Tibial nerve (tissue), 4 donors: ENCODE measurements at regions not wholly inside any gene's neighbourhood (a gene's known extent, or its start where the extent isn't known, plus 50 kb on each side); places are given as distances from the start of the nearest gene placed in this dataset.

Source experiments
- DNase-seq, 2 donors: peaks; one replicate each; pipeline ENCODE4 v3.0.0-alpha.2; 2019; ENCODE audit warnings: low spot score in 2 of 2
- H3K27ac ChIP-seq, 4 donors: fragments of 200-600 bp; sonication (generic) in 3 of 4; one replicate each; pipeline ENCODE4 v1.5.1; 2017 to 2019; ENCODE audit warnings: mild to moderate bottlenecking in 1 of 4
- H3K27me3 ChIP-seq, 2 donors: fragments of 200-600 bp; sonication (generic) in 1 of 2; one replicate each; pipeline versions ENCODE4 v1.5.1 to v1.6.0; 2017 to 2019
- H3K36me3 ChIP-seq, 3 donors: fragments of 200-600 bp; sonication (generic); one replicate each; pipeline ENCODE4 v1.5.1; 2018 to 2019
- H3K4me1 ChIP-seq, 4 donors: fragments of 200-600 bp; sonication (generic) in 3 of 4; one replicate each; pipeline ENCODE4 v1.5.1; 2017 to 2019
- H3K4me3 ChIP-seq, 4 donors: fragments of 200-600 bp; sonication (generic) in 3 of 4; one replicate each; pipeline ENCODE4 v1.5.1; 2017 to 2019; ENCODE audit warnings: mild to moderate bottlenecking in 1 of 4, moderate library complexity in 1 of 4
- H3K9me3 ChIP-seq, 4 donors: fragments of 200-600 bp; sonication (generic) in 3 of 4; one replicate each; pipeline ENCODE4 v1.5.1; 2017 to 2019
- CTCF ChIP-seq, 5 experiments: fragments of 200-600 bp in 3 of 5; fragments of 450-650 bp in 2 of 5; sonication (generic) in 3 of 5; IDR thresholded peaks; one replicate each; pipeline ENCODE4 v1.5.1; 2016 to 2019; ENCODE audit warnings: antibody characterized with exemption in 5 of 5, mild to moderate bottlenecking in 3 of 5, moderate library complexity in 2 of 5
- EP300 ChIP-seq, 2 donors: sonication (generic); formaldehyde crosslinking; IDR thresholded peaks; one replicate each; pipeline ENCODE4 v1.6.1; 2017; ENCODE audit warnings: antibody characterized with exemption in 2 of 2, mild to moderate bottlenecking in 1 of 2
- POLR2A ChIP-seq, 2 donors: fragments of 450-650 bp; IDR thresholded peaks; one replicate each; pipeline ENCODE4 v1.6.1; 2017; ENCODE audit warnings: antibody characterized with exemption in 2 of 2, mild to moderate bottlenecking in 2 of 2, moderate library complexity in 2 of 2
- WGBS, 2 donors: methylation state at CpG; one replicate each; pipeline ENCODE4 v1.1.5; 2018; 5-methylcytosine and 5-hydroxymethylcytosine counted together

- no peaks in the 10 kb centered on the region for H3K4me1 ChIP-seq
- H3K4me3 ChIP-seq: no peak overlapping the region
- no peaks in the 10 kb centered on the region for H3K36me3 ChIP-seq
- peak; percentile 14 to 46 for DNase-seq
- TF ChIP-seq POLR2A (IDR thresholded peaks at IDR 0.05) (no peak), CTCF (IDR thresholded peaks at IDR 0.05) (no peak), EP300 (IDR thresholded peaks at IDR 0.05) (peak in 1 of 2 donors; percentile 64)
- H3K27ac ChIP-seq: no peak overlapping the region
- 59 to 65% methylated on average over 4 of the region's 4 CpGs for WGBS, 2 donors
- peaks cover 0 to 28% (median 3%) of the 10 kb centered on the region in 4 donors for H3K9me3 ChIP-seq
- H3K27me3 ChIP-seq: no peaks in the 10 kb centered on the region
These were observed 297.6 kb upstream of the SEL1L start for GRCh38 chr14:81831128-81831820.

DNA sequence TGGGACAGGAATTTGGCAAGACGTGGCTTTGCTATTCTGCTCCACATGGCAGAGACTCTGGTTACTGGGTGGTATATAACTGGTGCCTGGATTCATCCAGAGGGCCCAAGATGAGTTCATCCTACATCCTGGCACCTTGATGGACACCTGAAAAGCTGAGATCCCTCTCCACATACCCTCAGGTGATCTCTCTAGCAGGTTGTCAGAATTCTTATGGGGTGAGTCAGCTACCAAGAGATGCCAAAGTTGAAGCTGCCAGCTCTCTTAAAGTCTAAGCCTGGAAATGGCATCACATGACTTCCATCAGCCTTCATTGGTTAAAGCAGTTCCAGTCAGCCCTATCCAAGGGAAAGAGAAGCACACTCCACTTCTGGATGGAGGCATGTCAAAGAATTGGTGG is 300.7 kb upstream of the SEL1L start:
- no peak for TF ChIP-seq CTCF (IDR thresholded peaks at IDR 0.05)
- no peak for TF ChIP-seq EP300 (IDR thresholded peaks at IDR 0.05)
- TF ChIP-seq POLR2A (IDR thresholded peaks at IDR 0.05): no peak
- no peaks in the 10 kb centered on the region for H3K36me3 ChIP-seq
- WGBS, 2 donors: 36 to 50% methylated on average over 1 of the region's 1 CpG
- no peaks in the 10 kb centered on the region for H3K27me3 ChIP-seq
- no peak overlapping the region for H3K27ac ChIP-seq
- H3K4me1 ChIP-seq: no peaks in the 10 kb centered on the region
- no peak overlapping the region for H3K4me3 ChIP-seq
- peaks cover 0 to 33% (median 3%) of the 10 kb centered on the region in 4 donors for H3K9me3 ChIP-seq
- no peak for DNase-seq

- H3K27me3 ChIP-seq: no peaks in the 10 kb centered on the region
- TF ChIP-seq CTCF (IDR thresholded peaks at IDR 0.05): no peak
- no peak for TF ChIP-seq EP300 (IDR thresholded peaks at IDR 0.05)
- no peak for TF ChIP-seq POLR2A (IDR thresholded peaks at IDR 0.05)
- no peak for DNase-seq
- no peak overlapping the region for H3K27ac ChIP-seq
- H3K4me3 ChIP-seq: no peak overlapping the region
- H3K4me1 ChIP-seq: no peaks in the 10 kb centered on the region
- peaks cover 0 to 24% (median 3%) of the 10 kb centered on the region in 4 donors for H3K9me3 ChIP-seq
- WGBS, 2 donors: 87 to 88% methylated on average over 4 of the region's 4 CpGs
- H3K36me3 ChIP-seq: no peaks in the 10 kb centered on the region
These were observed 303.7 kb upstream of the SEL1L start for GRCh38 chr14:81837304-81837703.

GRCh38 chr14:81839056-81839455 is 305.4 kb upstream of the SEL1L start:
- H3K36me3 ChIP-seq: no peaks in the 10 kb centered on the region
- WGBS, 2 donors: 56 to 66% methylated on average over 2 of the region's 2 CpGs
- peaks cover 0 to 24% (median 3%) of the 10 kb centered on the region in 4 donors for H3K9me3 ChIP-seq
- H3K27ac ChIP-seq: no peak overlapping the region
- H3K27me3 ChIP-seq: no peaks in the 10 kb centered on the region
- no peak overlapping the region for H3K4me3 ChIP-seq
- no peaks in the 10 kb centered on the region for H3K4me1 ChIP-seq
- DNase-seq: no peak
- no peak for TF ChIP-seq EP300 (IDR thresholded peaks at IDR 0.05)
- no peak for TF ChIP-seq POLR2A (IDR thresholded peaks at IDR 0.05)
- TF ChIP-seq CTCF (IDR thresholded peaks at IDR 0.05): no peak

DNA sequence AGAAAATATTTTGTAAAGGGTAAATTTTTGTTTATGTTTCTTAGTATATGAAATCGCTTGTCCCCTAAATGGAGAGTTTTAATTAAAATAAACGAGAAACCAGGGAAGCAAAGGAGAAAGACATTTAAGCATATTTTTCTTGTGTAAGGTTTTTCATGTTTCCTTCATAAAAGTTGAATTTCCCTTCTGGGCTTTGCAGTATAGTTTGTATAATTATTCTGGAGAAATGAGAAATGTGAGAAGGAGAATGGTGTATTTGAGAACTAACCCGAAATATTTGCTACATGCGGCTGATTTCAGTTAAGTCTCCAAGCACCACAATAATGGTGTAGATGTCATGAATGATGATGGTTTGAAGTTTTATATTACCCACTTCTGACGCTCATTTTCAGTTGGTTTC is 307.7 kb upstream of the SEL1L start:
- peaks cover 0 to 9% (median 0%) of the 10 kb centered on the region in 4 donors for H3K9me3 ChIP-seq
- no peak overlapping the region for H3K27ac ChIP-seq
- H3K36me3 ChIP-seq: no peaks in the 10 kb centered on the region
- H3K27me3 ChIP-seq: no peaks in the 10 kb centered on the region
- DNase-seq: no peak
- H3K4me1 ChIP-seq: no peaks in the 10 kb centered on the region
- no peak overlapping the region for H3K4me3 ChIP-seq
- WGBS, 2 donors: 86% methylated on average over 5 of the region's 5 CpGs
- TF ChIP-seq EP300 (IDR thresholded peaks at IDR 0.05): no peak
- no peak for TF ChIP-seq POLR2A (IDR thresholded peaks at IDR 0.05)
- no peak for TF ChIP-seq CTCF (IDR thresholded peaks at IDR 0.05)
